ENCODE measurements at regions not wholly inside any gene's neighbourhood (a gene's known extent, or its start where the extent isn't known, plus 50 kb on each side); places are given as distances from the start of the nearest gene placed in this dataset.

- no peak for DNase-seq (ENCODE audit: low read depth in 2 of 2)
These were observed 294.0 kb upstream of the AKR1E2 start for GRCh38 chr10:4532011-4532410.

- no peak for DNase-seq (ENCODE audit: low read depth in 2 of 2)
These were observed 296.7 kb upstream of the AKR1E2 start for GRCh38 chr10:4529266-4529665.

DNA sequence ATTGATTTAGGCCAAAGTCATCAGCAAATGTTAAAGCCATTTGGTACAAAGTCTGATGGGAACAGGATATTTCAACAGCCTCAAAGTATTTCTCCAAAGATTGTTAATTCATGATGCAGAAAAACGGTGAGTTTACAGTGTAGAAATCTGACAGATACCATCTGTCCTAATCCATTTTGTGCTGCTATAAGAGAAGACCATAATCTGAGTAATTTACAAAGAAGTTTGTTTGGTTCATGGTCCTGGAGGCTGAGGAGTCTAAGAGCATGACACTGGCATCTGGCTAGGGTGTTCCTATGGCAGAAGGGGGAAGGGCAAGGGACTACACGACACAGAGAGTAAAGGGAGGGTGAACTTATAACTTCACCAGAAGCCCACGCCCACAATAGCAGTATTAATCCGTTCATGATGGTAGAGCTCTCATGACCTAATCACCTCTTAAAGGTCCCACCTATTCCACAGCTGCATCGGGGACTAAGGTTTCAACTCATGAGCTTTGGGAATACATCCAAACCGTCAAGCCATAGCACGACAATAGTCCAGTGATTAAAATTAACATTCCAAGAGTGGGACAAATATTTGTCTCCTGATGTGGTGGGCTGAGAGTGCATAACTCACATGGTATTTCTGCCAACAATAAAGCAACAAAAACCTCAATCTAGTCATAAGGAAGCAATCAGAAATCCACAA, 298.6 kb upstream of the AKR1E2 start:
- DNase-seq (ENCODE audit: low read depth in 2 of 2) = no peak

DNA sequence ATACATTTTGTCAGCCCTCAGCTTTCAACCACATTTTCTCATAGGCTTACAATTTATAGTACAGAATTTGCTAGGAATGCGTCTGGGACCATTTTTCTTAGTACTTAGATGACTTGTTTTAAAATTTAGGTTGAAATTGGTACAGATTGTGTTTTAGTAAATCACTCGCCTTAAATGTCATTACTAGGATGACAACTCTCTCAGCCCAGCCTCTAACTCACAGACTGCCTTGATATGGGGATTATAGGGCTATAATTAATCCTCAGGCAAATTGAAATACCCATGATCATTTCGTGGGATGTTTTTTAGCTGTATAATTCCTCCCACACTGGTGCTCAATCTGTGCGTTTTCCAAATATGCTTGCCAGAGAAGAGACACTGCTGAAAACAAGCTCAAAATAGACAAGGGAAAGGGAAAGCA, 299.7 kb upstream of the AKR1E2 start:
- no peak for DNase-seq (ENCODE audit: low read depth in 2 of 2)

GRCh38 chr10:4525103-4525502, 300.9 kb upstream of the AKR1E2 start:
- DNase-seq (ENCODE audit: low read depth in 2 of 2) = no peak

DNA sequence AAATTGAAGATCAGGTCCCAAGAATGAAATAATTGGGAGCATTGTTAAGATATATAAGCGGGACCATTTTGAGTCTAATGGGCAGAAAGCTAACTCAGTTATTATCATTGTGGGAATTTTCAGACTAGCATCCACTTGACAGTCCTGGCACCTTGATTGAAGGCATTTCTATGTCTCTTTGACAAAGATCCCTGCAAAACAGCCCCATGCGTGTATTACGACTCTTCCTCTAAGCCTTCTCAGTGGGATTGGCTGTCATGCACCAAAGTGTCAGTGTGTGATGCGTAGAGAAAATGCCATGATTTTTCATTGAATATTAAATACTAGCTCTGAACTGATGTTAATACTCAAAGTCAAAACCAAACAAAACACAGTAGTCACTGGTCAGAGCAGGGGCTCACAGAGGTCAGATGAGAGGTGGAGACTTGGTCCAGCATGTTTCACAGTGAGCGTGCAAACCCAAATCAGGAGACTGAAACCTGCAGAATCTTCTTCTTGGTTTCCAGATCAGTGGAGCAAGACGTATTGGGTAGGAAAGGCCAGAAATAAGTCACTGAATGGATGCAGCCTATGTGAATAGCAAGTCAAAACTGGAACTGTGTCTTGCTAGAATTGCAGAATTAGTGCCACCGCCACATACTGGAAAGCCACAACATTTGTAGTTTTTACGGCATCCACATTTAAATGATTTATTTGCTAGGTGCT, 303.6 kb upstream of the AKR1E2 start:
- DNase-seq (ENCODE audit: low read depth in 2 of 2) = no peak

DNA sequence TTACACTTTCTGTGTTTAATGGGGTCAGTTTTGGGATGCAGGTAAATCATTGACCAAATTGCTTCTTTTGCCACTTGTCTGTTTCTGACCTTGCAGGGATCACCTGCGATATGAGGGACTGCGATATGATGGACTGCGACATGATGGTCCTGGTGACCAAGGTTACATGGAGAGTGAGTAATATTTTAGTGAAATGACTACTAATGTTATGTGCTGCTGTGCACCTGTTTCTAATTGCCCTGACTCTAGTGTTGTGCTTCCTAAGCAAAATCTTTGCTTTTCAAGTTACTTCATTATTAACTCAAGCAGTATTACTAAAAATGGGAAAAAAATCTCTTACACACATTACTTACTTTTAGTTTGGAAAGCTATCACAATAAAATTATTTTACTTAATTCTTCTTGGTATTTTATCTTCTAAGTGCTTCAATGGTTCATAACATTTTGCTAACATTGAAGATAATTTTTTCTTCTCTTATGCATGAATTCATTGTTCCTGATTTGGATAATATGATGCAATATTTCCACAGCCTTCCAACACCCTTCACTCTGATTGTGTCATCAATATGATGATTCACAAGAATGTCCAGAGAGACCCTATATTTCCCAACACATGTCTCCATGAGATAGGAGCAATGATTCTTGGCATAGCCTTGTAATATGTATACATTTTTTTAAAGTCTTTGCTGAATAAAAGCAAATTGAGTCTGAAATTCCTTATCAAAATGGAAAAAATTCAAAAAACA, 306.2 kb upstream of the AKR1E2 start:
- DNase-seq (ENCODE audit: low read depth in 2 of 2) = no peak

DNA sequence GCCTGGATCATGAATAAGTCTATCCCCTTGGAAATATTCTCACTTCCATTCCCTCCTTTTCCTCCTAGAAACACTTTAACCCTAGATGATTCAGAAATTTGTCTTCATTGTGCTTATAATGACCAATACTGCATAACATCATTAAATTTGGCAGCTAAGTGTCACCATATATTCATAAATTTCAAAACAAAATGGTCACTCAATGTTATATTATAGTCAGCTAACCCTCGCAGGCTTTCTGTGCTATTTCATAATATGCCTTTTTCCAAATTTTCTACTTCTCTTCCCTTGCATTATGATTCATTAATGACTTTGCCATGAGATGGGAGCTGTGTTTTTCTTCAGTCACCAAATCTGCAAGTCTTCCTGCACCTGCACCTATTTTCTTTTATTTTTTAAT, 308.3 kb upstream of the AKR1E2 start:
- DNase-seq (ENCODE audit: low read depth in 2 of 2) = no peak

GRCh38 chr10:4515721-4516120, 310.3 kb upstream of the AKR1E2 start:
- DNase-seq (ENCODE audit: low read depth in 2 of 2) = no peak

- DNase-seq (ENCODE audit: low read depth in 2 of 2) = no peak
These were observed 311.4 kb upstream of the AKR1E2 start for GRCh38 chr10:4514445-4515108.

- no peak for DNase-seq (ENCODE audit: low read depth in 2 of 2)
These were observed 313.3 kb upstream of the AKR1E2 start for GRCh38 chr10:4512671-4513240.

- DNase-seq (ENCODE audit: low read depth in 2 of 2) = no peak
These were observed 313.8 kb upstream of the AKR1E2 start for GRCh38 chr10:4512196-4512595.

DNA sequence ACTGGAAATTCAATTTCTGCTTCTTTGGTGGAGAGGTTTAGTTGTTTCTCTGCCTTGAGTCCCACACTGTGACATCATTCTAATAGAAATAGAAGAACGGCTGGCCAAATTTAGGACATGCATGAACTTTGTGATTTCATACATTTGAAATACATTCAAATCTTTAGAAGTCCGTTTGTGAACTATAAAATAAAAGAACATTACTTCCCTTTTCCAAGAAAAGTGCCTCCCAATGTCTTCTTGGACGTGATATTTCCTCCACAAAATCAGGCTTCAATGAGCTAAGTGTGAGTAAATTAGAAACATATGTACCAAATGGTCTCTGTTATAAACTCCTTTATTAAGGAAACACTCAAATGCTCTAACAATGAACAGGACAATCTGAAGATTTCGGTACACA, 314.5 kb upstream of the AKR1E2 start:
- DNase-seq (ENCODE audit: low read depth in 2 of 2) = no peak

GRCh38 chr10:4509405-4509804, 316.6 kb upstream of the AKR1E2 start:
- DNase-seq (ENCODE audit: low read depth in 2 of 2) = no peak

DNA sequence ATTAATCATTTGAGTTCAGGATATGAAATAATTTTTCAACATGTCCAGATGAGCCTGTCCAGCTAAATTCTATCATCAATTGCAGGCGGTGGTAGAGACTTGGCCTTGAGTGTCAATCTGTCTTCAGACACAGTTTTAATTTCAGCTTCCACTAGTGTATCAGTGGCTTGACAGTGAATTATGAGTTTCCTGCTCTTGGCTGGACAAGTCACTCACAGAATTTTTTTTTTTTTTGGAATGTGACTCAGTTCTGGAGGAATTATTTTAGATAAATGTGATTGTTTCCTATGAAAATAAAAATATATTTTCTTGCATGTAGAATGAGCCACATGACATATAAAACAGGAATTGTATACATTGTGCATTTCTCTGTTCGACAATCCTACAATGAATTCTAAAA, 319.9 kb upstream of the AKR1E2 start:
- DNase-seq (ENCODE audit: low read depth in 2 of 2) = no peak

DNA sequence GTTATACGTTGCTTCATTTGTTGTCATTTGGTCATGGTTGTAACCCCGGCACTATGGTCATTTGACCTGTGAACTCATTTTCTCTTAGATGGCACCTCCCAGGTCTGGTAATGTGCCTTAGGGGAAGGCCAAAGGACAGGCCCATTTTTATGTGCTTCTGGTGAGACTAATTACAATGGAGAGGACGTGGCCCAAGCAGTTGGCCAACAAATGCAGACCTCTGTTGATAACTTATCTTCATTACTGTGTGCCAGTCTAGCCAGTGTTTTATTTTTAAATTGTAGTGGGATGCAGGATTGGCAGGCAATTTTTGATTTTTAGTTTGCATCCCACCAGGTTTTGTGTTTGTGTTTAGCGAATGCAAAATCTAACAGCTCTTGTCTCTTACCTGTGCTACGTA, 321.5 kb upstream of the AKR1E2 start:
- no peak for DNase-seq (ENCODE audit: low read depth in 2 of 2)

DNA sequence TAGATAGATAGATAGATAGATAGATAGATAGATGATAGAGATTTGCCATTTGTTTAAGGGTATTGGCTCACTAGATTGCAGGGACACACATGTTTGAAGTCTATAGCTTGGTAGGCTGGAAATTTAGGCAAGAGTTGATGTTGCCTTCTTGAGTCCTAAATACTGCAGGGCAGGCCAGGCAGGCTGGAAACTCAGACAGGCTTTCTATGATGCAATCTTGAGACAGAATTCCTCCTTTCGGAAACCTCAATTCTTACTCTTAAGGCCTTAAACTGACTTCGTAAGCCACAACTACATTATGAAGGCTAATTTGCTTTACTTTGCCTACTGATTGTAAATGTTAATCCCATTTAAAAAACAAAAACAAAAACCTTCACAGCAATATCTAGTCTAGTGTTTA, 322.9 kb upstream of the AKR1E2 start:
- no peak for DNase-seq (ENCODE audit: low read depth in 2 of 2)

DNA sequence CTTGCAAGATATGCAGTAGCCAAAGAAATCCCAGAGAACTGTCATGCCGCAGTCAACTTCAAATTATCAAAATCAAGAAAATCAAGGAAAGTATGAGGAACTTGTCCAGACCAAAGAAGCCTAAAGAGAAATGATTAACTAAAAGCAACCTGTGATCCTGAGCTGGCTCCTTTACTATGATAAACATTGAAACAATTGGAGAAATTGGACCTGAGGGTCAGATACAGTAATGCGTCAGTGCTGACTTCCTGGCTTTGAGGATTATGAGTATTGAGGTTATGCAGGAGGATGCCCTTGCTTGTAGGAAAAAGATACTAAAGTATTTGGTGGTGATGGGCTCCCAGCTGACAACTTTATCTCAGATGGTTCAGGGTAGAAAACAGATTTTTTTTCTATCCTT, 324.7 kb upstream of the AKR1E2 start:
- no peak for DNase-seq (ENCODE audit: low read depth in 2 of 2)

DNA sequence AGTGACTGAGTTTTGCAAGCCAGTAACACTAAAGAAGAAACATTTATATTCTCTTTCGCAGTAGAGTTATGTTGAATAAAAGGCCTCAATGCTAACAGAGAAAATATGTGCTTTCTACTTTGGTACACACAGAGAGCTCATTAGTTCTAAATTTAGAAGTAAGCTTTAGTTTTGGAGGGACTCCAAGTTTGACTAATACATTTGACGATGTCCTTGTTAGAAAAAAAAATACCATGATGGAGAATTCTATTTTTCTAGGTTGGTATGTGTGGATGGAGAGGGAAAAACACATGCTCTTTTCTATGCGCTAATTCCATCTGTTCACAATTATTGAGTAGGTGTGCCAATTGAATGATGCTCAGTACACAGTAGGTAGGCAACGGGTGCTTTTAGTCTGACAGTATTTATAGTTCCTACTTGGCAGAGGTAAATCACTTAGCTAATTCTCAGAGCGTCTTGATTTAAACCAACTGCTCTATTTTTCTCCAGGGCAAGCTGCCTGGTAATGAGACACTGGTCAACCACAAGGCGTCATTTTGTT, 327.2 kb upstream of the AKR1E2 start:
- no peak for DNase-seq (ENCODE audit: low read depth in 2 of 2)

GRCh38 chr10:4494551-4494950, 331.5 kb upstream of the AKR1E2 start:
- DNase-seq (ENCODE audit: low read depth in 2 of 2) = no peak

DNA sequence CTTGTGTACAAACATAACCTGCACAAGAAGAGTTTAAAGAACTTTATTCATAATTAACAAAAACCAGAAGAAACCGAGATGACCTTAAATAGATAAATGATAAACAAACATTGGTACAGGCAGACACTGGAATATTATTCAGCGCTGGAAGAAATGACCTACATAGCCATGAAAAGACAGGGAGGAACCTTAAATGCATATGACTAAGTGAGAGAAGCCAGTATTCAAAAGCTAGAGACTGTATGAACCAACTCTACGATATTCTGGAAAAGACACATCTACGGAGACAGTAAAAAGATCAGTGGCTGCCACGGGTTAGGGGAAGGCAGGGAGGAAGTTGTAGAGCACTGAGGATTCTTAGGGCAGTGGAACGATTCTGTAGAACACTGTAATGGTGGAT, 333.8 kb upstream of the AKR1E2 start:
- DNase-seq (ENCODE audit: low read depth in 2 of 2) = no peak

- DNase-seq (ENCODE audit: low read depth in 2 of 2) = no peak
These were observed 337.1 kb upstream of the AKR1E2 start for GRCh38 chr10:4488904-4489303.

Data from activated CD4-positive, alpha-beta T cell treated with anti-CD3 and anti-CD28 coated beads for 24 hours (primary cell).